GM19455 (cell line): ENCODE measurements at regions not wholly inside any gene's neighbourhood (a gene's known extent, or its start where the extent isn't known, plus 50 kb on each side); places are given as distances from the start of the nearest gene placed in this dataset.

Experiments
- ATAC-seq: cut with Tn5 transposase; IDR thresholded peaks from one replicate; pipeline ENCODE4 v1.9.1; 2021; ENCODE audit not compliant: unreplicated experiment

- no peak for ATAC-seq
These were observed 400.9 kb downstream of the BRD1 start for GRCh38 chr22:49426618-49427266.

GRCh38 chr22:49426098-49426497 is 401.6 kb downstream of the BRD1 start:
- no peak for ATAC-seq

GRCh38 chr22:49425356-49425755 is 402.3 kb downstream of the BRD1 start:
- no peak for ATAC-seq

- ATAC-seq: no peak
These were observed 402.8 kb downstream of the BRD1 start for GRCh38 chr22:49424893-49425270.

- ATAC-seq: no peak
These were observed 404.5 kb downstream of the BRD1 start for GRCh38 chr22:49423125-49423650.

GRCh38 chr22:49422701-49423100 is 405.0 kb downstream of the BRD1 start:
- no peak for ATAC-seq

GRCh38 chr22:49420651-49421050 is 407.0 kb downstream of the BRD1 start:
- no peak for ATAC-seq

- ATAC-seq: no peak
These were observed 408.0 kb downstream of the BRD1 start for GRCh38 chr22:49419661-49420060.

- ATAC-seq: no peak
These were observed 408.7 kb downstream of the BRD1 start for GRCh38 chr22:49418943-49419342.

GRCh38 chr22:49418341-49418894 is 409.3 kb downstream of the BRD1 start:
- no peak for ATAC-seq

GRCh38 chr22:49417833-49418232 is 409.8 kb downstream of the BRD1 start:
- no peak for ATAC-seq

GRCh38 chr22:49417326-49417725 is 410.3 kb downstream of the BRD1 start:
- no peak for ATAC-seq

GRCh38 chr22:49415151-49415951 is 412.3 kb downstream of the BRD1 start:
- no peak for ATAC-seq

GRCh38 chr22:49413551-49413950 is 414.1 kb downstream of the BRD1 start:
- ATAC-seq: no peak

GRCh38 chr22:49413146-49413545 is 414.5 kb downstream of the BRD1 start:
- no peak for ATAC-seq

GRCh38 chr22:49412236-49412635 is 415.4 kb downstream of the BRD1 start:
- ATAC-seq: no peak

- no peak for ATAC-seq
These were observed 416.4 kb downstream of the BRD1 start for GRCh38 chr22:49411236-49411635.

GRCh38 chr22:49408102-49408836 is 419.4 kb downstream of the BRD1 start:
- ATAC-seq: no peak

GRCh38 chr22:49406879-49407587 is 420.6 kb downstream of the BRD1 start:
- no peak for ATAC-seq

GRCh38 chr22:49406047-49406650 is 421.5 kb downstream of the BRD1 start:
- no peak for ATAC-seq
